T-helper 1 cell treated with Interleukin-12 subunit alpha and Interleukin-12 subunit beta and Interleukin-4 antibody, amounts not matched to agents 30 ng/mL and 1 ng/mL, for 36 hours (primary cell): ENCODE measurements at regions not wholly inside any gene's neighbourhood (a gene's known extent, or its start where the extent isn't known, plus 50 kb on each side); places are given as distances from the start of the nearest gene placed in this dataset.

Experiments used
- intact Hi-C: fragments of 100-400 bp; cut with micrococcal nuclease; formaldehyde crosslinking; loops from one replicate; pipeline ENCODE4 v1.15.1; 2024

DNA sequence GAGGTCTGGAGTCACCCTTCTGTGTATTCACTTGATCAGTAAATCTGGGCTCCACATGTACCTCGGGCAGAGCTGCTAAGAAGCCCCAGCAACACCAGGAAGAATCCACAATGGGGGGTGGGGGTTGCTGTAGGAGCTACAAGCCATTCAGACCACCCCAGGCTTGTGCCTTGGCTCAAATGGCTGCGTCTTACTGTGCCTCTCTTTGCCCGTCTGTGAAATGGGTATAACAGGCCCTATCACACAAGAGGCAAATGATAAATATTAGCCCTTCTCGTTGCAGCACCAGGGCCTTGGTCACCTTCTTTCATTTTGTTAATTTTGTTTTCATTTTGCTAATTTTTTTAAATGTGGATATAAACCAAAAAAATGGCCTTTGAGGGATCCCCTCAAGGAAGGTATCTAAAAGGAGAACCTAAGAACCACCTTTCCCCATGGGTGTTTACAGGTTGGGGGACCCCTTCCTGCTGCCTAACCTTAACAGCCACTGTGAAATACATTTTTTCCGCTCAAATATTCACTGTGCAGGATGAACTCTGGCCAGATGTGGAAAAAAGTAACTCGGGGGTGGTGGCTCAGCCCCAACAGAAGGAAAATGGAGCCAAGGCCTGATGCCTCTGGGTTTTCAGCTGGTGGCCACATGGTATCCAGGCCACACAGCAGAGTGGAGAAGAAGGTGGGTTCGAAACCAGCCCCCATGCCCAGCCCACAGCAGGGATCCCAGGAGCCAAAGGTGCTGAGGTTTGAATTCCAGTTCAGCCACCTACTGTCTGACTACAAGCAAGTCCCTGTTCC is 284.0 kb downstream of the MN1 start:
- intact Hi-C loops = no loop called here

DNA sequence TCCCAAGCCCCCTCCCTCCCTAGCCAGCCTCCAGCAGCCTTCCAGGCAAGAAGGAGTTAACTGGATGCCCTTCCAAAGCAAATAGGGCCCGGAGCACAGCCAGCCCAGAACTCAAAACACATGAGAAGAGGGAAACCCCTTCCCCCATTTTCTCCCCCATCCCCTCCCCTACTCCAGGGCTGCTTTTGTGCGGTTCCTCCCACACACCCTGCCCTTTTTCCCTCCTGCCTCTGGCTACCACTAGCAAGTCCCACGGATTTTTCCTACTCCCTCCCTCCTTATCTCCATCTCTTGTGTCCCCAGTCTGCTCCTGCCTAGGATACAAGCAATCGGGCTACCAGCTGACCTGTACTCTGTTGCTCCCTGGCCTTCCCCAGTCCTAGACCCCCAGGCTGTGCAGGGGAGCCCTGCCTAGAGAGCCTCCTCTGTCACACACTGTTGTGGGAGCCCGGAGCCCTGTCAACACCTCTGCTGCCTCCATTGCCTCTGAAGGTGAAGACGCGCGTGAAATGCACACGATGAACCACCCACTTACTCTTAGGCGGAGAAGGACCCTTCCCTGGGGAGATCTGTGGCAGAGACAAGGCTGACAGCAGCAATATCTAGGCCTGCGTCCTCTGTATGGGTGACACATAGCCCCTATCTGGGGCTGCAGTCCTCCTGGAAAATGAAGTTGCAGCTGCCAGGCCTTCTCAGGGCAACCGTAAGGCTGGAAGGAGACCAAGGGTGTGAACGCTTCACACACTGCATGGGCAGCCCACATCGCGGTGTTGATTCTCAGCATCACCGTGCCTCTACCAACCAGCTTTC is 282.8 kb downstream of the MN1 start:
- intact Hi-C loops = no loop called here

DNA sequence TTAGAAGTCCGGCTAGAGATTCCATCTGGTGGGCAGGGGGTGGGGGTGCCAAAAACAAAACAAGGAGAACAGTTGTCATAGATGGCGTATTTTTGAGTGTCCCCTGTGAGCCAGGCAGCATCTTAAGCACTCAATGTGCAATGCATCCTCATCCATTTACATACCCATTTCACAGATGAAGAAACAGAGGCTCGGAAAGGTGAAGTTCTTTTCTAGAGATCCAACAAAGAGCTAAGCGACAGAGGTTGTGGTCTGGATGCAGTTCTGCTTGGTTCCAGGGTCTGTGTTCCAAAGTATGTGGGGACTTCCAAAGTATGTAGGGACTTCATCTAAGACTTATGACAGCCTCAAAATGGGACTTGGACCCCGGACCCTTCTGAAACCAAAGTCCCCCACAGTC is 277.8 kb downstream of the MN1 start:
- intact Hi-C loops = no loop called here

DNA sequence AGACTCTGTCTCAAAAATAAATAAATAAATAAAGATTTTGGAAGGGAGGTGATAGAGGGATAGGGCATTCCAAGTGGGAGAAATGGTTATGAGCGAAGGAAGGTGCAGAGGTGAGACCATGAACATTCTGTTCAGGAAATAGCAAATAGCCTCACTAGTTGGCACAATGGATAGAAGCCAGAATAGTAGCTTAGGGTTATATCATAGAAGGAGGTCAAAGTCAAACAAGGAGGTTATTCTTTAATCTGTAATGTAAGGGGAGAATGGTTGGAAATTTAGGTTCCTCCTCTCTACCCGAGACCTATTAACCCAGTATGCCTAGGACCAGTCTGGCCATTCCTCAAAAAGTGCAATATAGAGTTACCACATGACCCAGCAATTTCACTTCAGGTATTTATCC is 275.8 kb downstream of the MN1 start:
- intact Hi-C loops = no loop called here

DNA sequence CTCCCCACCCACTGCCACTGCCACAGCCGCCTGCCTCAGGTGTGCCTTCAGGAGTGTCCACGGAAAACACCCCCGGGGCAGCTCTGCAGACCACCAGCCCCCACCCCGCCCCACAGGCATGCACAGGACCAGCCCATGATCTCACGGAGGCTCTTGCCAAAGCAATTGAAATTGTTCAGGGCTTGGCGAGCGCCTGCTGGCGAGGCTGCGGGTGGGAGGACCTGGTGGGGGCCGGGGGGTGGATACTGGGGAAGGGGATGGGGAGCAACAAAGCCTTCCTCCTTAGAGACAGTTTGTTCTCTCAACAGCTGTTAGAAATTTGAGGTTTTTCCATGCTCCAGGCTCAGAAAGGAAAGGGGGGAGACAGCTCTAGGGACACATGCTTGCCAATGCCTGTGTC is 274.7 kb downstream of the MN1 start:
- intact Hi-C loops = no loop called here

DNA sequence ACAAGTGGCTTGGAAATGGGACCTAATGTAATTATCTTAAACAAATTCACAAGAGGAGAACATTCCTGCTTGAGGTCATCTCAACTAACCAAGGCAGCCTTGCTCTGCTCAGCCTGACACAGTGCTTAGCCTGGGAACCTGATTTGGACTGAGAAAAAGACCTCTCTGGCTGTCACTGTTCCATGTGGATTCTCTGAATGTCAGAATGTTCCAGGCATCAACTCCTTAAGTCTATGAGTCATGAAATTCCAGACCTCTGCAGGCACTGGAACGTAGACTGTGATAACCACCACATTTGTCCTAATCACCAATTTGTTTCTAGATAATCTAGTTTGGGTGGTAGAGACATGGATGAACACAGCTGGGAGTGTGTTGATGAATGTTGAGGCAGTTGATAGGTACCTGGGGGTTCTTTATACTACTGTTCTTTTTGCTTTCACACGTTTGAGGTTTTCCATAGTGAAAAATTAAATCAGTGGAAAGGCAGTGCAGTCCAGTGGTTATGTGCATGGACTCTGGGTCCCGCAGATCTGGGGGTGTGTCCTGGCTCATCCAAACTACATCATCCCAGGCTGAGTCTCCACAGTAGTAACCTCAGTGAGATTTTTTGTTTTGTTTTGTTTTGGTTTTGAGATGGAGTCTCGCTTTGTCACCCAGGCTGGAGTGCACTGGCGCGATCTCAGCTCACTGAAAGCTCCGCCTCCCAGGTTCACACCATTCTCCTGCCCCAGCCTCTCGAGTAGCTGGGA is 269.6 kb downstream of the MN1 start:
- intact Hi-C loops = no loop called here

DNA sequence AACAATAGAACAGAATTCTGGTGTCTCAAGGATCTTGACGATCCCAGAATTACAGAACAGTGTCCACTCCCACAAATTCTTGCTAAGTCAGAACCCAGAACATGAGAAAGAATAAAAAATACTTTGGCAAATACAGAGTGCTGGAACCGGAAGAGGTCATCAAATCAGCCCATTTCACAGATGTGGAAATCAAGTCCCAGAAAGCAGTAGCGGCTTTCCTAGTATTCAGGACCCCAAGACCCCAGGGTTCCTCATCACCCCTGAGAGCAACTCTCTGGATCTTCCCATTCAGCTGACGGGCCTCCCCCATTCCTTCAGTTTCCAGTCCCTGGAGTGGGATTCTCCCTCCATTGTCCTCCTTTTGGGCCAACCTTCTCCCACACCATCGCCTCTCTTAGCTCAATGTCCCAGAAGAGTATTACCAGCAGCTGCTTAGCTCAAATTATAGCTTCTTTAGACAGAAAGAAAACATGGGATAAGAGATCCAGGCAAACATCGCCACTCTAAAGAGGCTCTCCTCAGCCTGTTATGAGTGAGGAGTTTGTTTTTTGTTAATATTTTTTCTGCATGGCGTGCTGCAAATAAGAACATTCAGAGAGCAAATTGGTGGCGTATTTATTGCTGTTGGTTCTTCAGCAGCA is 268.3 kb downstream of the MN1 start:
- intact Hi-C loops = no loop called here

DNA sequence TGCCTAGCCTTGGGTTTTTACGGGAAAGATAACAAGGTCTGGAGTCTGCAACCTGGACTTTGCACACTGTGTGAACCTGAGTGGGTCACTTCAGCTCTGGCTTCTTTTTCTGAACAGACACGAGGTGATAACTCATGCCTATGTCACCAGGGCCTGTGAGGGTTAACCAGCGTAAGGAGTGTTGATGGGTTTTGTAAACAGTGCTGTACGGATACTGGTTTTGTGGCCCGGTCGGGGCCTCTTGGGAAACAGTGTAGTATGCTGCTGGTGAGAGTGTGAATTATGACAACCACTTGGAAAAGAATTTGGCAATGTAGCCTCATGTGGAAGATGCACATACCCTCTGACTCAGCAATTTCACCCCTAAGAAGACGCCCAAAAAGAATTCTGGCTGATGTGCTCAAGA is 266.8 kb downstream of the MN1 start:
- intact Hi-C loops = no loop called here

DNA sequence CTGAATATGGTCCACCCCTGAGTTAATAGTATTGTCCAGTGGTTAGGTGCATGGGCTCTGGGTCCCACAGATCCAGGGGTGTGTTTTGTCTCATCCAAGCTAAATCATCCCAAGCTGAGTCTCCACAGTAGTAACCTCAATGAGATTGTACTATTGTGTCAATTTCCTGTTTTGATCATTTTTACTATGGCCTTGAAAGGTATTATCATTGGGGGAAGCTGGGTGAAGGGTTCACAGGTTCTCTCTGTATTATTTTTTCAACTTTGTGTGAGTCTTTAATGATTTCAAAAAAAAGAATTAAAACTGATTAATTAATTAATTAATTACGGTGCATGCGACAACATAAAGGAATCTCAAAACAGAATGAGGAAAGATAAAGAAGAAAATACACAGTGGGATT is 266.1 kb downstream of the MN1 start:
- intact Hi-C loops = no loop called here

DNA sequence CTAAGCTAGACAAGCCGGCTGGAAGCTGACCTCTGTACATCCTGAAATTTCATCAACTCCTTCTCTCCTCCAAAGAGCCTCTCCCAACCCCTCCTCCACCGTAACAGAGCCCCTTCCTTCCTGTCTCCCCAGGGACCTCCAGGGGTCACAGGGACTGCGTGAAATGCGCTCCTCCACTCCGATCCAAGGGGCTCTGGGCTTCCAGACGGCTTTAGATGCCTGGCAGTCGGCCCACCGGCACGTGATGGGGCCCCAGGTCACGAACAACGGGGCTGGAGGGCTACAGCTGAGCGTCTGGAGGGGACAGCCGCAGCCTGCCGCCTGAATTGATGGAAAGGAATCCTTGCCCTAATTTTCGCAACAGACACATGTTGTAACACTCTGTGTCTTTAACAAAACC is 264.1 kb downstream of the MN1 start:
- intact Hi-C loops = no loop called here

DNA sequence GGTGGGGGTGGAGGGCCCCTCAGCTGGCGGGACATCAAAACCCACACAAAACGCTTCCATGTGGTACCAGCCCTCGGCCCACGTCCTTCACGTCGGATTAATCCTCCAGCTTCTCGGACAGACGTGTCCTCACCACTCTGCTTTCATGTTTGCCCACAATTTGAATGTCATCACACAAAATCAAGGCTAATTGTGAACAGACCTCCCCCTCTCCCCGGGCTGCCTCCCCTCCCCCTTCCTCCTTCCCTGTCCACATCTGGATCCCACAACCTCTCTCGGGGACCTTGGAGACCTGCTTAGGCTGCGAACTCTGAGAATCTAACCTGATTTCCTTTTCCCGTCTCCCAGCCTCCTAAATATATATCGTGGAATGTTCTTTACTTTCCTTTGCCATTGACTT is 262.9 kb downstream of the MN1 start:
- intact Hi-C loops = no loop called here

DNA sequence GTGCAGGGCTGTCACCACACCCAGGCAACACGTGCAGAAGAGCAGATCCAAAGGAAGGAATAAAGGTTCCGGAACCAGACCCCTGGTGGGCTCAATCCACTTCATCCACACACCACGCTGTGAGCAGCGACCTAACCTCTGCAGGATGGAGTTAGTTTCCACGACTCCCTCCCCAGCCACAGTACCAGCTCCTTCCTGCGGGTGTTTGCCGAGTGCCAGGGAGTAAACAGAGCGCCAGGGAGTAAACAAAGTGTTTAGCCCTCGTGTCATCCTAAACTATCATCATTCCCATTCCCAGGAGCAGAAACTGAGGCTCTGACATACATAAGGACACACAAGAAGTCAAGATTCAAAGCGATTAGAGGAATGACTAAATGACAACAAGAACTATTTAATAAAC is 261.3 kb downstream of the MN1 start:
- intact Hi-C loops = no loop called here

DNA sequence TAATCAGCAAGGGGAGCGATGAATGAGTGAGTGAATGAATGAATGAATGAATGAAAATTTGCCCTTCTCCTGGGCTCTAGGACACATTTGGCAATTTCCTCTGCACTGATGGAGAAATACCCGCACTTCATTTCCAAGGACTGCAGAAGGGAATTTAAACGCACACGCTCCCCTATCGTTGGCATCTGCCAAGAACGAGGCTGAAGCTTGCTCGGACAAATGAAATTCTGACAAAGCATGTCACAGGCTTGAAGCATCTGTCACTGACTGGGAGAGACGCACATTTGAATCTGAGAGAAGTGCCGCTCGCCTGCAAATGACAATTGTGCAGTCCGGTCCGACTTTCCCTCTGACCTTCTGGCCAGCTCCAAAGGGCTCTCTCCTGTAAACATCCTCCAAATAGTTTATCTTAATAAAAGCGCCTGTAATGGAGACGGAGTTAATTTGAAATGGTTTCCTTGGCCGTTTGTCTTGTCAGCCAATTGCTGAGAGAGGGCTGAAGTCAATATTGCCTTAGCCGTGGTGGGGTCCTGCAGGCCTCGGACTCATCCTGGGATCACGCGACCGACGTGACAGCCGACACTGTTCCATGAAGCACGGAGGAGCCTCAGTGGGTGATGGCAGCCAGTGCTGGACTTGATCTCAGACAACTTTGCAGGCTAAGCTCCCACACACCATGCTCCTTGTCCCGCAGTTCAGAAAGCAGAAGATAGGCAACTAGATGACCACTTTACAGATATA is 260.7 kb downstream of the MN1 start:
- intact Hi-C loops = no loop called here

DNA sequence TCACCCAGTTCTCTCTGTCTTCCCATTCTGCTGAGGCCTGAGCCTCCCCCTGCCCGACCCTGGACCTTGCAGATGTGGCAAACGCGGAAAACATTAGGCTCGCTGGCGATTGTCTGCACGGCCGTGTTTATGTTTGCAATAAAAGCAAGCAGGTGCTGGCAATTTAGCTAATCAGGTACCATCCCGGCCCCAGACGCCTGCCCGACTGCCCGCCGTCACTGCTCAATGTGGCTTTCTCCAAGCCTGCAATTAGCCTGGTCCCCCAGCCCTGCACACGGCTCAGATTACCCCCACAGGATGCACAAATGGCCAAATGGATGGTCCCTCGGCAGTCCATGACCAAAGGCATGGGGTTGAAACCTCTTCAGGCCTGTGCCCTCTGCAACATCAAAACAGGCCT is 259.7 kb downstream of the MN1 start:
- intact Hi-C loops = no loop called here

DNA sequence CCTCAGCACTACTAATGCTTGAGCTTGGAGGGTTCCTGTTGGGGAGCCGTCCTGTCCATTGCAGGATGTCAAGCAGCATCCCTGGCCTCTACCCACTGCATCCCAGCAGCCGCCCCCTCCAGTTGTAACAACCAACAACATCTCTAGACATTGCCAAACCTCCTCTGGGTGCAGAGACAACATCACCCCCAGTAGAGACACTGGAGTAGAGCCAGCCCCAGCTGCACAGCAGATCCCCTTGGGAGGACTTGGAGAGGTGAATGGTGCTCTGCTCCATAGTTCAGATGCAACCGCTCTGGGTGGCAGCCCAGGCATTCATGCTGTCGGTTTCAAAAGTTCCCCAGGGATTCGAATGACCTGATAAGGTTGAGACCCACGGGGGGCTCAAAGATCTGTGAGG is 259.0 kb downstream of the MN1 start:
- intact Hi-C loops = no loop called here

DNA sequence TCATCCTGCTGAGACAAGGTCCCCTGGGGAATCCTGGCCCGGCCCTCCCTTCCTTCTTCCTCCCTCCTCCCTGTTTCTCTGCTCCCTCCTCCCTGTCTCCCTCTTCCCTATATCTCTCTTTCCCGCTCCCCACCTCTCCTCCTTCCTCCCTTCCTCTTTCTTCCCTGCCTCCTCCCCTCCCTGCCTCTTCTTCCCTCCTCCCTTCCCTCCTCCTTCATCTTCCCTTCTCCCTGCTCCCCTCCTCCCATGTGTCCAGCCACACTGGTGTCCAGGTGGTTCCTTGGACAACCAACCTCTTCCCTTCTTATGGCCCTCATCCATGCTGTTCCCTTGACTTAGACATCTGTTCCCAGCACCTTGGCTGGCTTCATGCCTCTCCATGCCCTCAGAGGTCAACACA is 258.1 kb downstream of the MN1 start:
- intact Hi-C loops = no loop called here

DNA sequence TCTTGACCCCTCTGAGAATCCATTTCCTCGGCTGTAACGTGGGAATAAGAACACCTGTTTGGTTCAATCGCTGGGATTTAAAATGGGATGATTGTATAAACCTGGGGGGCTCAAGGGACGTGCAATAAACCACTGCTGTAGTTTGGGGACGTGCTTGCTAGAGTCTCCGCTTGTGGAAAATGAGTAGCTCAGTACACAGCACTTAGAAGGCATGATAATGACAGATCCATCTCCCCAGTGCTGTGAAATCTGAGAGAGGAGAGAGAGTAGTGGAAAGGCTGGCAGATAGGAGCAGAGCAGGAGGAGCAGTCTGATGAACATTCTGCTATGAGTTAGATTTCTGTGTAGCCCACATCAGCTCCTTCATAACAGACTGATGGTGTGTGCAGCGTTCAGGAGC is 256.5 kb downstream of the MN1 start:
- intact Hi-C loops = no loop called here

DNA sequence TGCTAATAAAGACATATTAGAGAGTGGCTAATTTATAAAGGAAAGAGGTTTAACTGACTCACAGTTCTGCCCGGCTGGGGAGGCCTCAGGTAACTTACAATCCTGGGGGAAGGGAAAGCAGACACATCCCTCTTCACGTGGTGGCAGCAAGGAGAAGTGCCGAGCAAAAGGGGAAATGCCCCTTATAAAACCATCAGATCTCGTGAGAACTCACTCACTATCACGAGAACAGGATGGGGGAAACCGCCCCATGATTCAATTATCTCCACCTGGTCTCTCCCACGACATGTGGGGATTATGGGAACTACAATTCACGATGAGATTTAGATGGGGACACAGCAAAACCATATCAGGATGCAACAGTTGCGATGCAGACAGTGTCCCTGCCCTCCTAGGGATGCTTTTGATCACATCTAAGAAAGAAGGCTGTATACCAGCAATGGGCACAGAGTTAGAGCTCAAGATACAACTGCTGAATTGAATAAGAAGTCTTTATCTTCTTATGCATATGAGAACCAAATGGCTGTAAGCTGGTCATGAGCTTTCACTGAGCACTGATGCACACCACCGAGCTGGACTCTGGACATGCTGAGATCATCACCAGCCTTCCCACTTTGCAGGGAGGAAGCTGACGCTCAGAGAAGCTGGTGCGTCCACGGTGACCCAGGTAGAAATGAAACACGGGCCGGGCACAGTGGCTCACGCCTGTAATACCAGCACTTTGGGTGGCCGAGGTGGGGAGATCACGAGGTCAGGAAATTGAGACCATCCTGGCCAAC is 255.2 kb downstream of the MN1 start:
- intact Hi-C loops = no loop called here

DNA sequence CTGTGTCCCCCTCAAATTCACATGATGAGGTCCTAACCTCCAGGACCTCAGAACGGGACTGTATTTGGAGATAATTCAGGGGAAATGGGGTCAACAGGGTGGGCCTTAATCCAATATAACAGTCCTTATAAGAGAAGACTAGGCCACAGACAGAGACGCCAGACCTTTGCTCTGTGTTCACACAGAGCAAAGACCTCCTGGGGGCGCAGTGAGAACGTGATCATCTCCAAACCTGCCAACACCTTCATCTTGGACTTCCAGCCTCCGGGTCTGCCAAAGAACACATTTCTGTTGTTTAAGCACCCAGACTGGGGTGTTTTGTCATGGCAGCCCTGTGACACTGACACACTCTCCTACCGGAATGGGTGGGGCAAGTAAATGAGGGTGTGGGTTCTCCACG is 250.2 kb downstream of the MN1 start:
- intact Hi-C loops = no loop called here

DNA sequence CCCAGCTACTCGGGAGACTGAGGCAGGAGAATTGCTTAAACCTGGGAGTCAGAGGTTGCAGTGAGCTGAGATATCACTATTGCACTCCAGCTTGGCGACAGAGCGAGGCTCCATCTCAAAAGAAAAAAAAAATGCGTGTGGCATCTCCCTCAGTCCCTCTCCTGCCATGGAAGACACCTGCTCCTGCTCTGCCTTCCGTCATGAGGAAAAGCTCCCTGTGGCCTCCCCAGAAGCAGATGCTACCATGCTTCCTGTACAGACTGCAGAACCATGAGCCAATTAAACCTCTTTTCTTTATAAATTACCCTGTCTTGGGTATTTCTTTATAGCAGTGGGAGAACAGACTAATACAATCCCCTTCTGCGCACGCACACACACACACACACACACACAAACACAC is 249.4 kb downstream of the MN1 start:
- intact Hi-C loops = no loop called here
